ENCODE measurements at regions not wholly inside any gene's neighbourhood (a gene's known extent, or its start where the extent isn't known, plus 50 kb on each side); places are given as distances from the start of the nearest gene placed in this dataset.

DNA sequence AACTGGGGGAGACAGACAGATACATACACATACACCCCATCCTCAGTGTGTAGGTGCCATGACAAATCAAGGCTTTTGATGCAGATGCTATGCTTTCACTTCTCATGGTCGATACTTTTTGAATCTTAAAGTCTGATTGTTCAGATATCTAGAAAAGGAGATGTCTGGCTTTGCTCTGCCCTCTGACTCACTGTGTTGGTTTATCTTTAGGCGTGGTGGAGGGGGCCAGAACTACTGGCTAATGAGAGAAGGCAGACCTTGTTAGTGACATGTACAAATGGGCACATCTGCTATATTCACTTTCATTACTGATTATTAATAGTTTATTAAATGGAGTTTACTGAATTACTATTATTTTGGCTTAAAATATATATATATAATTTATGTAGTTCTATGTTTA lies 444.3 kb upstream of the RGS6 start:
- Histone ChIP-seq H3K4me3 (no peak overlapping the region), H3K36me3 (no peaks in the 10 kb centered on the region), H3K4me1 (no peaks in the 10 kb centered on the region), H3K27me3 (no peaks in the 10 kb centered on the region), H3K9me3 (no peaks in the 10 kb centered on the region), H3K27ac (no peak overlapping the region)
- no peak for DNase-seq
- TF ChIP-seq, protein P1, sequence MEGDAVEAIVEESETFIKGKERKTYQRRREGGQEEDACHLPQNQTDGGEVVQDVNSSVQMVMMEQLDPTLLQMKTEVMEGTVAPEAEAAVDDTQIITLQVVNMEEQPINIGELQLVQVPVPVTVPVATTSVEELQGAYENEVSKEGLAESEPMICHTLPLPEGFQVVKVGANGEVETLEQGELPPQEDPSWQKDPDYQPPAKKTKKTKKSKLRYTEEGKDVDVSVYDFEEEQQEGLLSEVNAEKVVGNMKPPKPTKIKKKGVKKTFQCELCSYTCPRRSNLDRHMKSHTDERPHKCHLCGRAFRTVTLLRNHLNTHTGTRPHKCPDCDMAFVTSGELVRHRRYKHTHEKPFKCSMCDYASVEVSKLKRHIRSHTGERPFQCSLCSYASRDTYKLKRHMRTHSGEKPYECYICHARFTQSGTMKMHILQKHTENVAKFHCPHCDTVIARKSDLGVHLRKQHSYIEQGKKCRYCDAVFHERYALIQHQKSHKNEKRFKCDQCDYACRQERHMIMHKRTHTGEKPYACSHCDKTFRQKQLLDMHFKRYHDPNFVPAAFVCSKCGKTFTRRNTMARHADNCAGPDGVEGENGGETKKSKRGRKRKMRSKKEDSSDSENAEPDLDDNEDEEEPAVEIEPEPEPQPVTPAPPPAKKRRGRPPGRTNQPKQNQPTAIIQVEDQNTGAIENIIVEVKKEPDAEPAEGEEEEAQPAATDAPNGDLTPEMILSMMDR (IDR thresholded peaks at IDR 0.05 in 4 of 5, conservative IDR thresholded peaks at IDR 0.05 in 1 of 5): no peak
- TF ChIP-seq POLR2A (IDR thresholded peaks at IDR 0.05): no peak
- no peak for ATAC-seq
- in situ Hi-C loops (cut with MboI; ENCODE audit: low sequenced_read_pairs in 4 of 4): no loop called here
- intact Hi-C loops (cut with DNase I; ENCODE audit: low total_unique reads): no loop called here

DNA sequence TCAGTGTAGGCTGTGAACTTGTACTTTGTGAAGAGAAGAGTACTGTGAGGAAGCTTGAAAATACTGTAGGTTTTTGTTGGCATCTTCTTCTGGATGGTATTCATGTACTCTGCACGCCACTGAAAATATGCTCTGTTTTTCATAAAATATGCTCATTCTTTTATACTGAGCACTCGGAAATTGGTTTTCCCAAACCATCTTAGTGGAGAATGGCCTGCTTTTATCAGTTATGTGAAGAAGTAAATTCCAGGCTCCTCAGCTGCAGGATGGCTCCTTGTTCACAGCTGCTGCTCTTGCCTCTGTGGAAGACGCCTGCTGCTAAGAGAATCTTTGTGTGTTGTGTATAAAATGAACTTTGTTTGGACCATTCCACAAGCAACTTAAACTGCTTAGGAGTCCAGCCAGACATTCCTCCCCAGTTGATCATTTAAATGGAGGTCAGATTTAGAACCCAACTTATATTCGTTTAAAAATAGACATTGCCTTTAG lies 443.5 kb upstream of the RGS6 start:
- Histone ChIP-seq H3K36me3 (no peaks in the 10 kb centered on the region), H3K4me1 (no peaks in the 10 kb centered on the region), H3K27ac (no peak overlapping the region), H3K27me3 (no peaks in the 10 kb centered on the region), H3K4me3 (no peak overlapping the region), H3K9me3 (no peaks in the 10 kb centered on the region)
- intact Hi-C loops (cut with DNase I; ENCODE audit: low total_unique reads): no loop called here
- ATAC-seq (no peak), DNase-seq (no peak)
- TF ChIP-seq POLR2A (IDR thresholded peaks at IDR 0.05): no peak
- TF ChIP-seq, protein P1 (IDR thresholded peaks at IDR 0.05 in 4 of 5, conservative IDR thresholded peaks at IDR 0.05 in 1 of 5): no peak
- in situ Hi-C loops (cut with MboI; ENCODE audit: low sequenced_read_pairs in 4 of 4): no loop called here

DNA sequence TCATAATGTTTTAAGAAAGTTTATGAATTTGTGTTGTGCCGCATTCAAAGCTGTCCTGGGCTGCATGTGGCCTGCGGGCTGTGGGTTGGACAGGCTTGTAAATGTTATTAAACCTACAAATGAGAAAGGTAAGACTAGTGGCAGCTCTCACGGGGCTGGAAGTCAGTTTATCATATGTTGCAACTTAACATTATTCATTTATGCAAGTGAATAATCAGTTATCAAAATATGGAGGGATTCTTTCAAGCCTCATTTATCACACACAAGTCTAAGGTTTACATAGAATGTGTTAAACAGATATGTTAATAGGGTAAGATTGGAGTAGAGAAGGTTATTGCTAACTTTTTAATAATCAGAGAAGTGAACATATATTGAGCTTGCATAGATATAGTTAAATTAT lies 442.5 kb upstream of the RGS6 start:
- in situ Hi-C loops (cut with MboI; ENCODE audit: low sequenced_read_pairs in 4 of 4): no loop called here

DNA sequence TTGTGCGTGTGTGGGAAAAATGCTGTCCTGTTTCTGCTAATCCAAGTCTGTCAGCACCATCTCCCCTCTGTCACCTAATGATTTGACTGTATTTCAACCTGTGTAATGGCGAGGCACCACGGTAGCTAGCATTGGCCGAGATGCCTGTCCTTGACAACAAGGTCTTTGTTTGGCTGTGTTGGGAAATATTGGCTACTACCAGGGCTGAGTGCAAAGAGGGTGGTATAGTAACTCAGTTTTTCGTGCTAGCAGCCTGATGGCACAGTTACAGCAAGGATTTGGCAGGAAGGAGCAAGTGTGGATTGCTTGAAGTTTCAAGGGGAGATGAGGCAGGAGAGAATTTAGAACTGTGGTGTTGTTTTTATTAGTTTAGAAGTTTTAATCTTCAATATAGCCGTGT lies 440.3 kb upstream of the RGS6 start:
- Histone ChIP-seq H3K36me3 (no peaks in the 10 kb centered on the region), H3K4me3 (no peak overlapping the region), H3K4me1 (no peaks in the 10 kb centered on the region), H3K27me3 (no peaks in the 10 kb centered on the region), H3K9me3 (no peaks in the 10 kb centered on the region), H3K27ac (no peak overlapping the region)
- TF ChIP-seq POLR2A (IDR thresholded peaks at IDR 0.05): no peak
- TF ChIP-seq, protein P1 (IDR thresholded peaks at IDR 0.05 in 4 of 5, conservative IDR thresholded peaks at IDR 0.05 in 1 of 5): no peak
- intact Hi-C loops (cut with DNase I; ENCODE audit: low total_unique reads): no loop called here
- in situ Hi-C loops (cut with MboI; ENCODE audit: low sequenced_read_pairs in 4 of 4): no loop called here
- no peak for ATAC-seq
- DNase-seq: no peak

More for the DNA sequence above, 442.5 kb upstream of the RGS6 start:
- Histone ChIP-seq H3K27ac (no peak overlapping the region), H3K27me3 (no peaks in the 10 kb centered on the region), H3K9me3 (no peaks in the 10 kb centered on the region), H3K4me1 (no peaks in the 10 kb centered on the region), H3K36me3 (no peaks in the 10 kb centered on the region), H3K4me3 (no peak overlapping the region)
- intact Hi-C loops (cut with DNase I; ENCODE audit: low total_unique reads): no loop called here
- ATAC-seq (no peak), DNase-seq (no peak)
- TF ChIP-seq POLR2A (IDR thresholded peaks at IDR 0.05): no peak
- TF ChIP-seq, protein P1 (IDR thresholded peaks at IDR 0.05 in 4 of 5, conservative IDR thresholded peaks at IDR 0.05 in 1 of 5): no peak

DNA sequence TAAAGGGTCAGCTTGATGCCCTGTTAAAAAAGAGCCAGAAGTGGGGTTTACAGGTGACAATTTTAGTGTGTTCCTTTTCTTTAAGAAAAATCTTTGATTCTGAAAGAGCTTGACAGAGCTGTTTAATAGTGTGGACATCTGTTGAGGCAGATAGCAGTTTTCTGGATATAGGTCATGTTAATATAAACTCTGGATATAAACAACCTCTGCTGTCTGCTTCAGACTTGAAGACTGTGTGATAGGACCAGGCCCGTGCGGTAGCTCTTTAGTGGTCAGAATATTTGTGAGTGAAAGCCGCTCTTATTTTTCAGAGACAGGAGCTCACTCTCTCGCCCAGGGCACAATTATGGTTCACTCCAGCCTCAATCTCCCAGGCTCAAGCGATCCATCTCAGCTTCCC lies 439.9 kb upstream of the RGS6 start:
- Histone ChIP-seq H3K4me1 (no peaks in the 10 kb centered on the region), H3K4me3 (no peak overlapping the region), H3K36me3 (no peaks in the 10 kb centered on the region), H3K27ac (no peak overlapping the region), H3K9me3 (no peaks in the 10 kb centered on the region), H3K27me3 (no peaks in the 10 kb centered on the region)
- in situ Hi-C loops (cut with MboI; ENCODE audit: low sequenced_read_pairs in 4 of 4): no loop called here
- no peak for ATAC-seq
- intact Hi-C loops (cut with DNase I; ENCODE audit: low total_unique reads): no loop called here
- TF ChIP-seq, protein P1 (IDR thresholded peaks at IDR 0.05 in 4 of 5, conservative IDR thresholded peaks at IDR 0.05 in 1 of 5): no peak
- DNase-seq: no peak

Measured in gastrocnemius medialis (tissue), 4 donors.